Liver (tissue), 8 donors: ENCODE measurements at regions not wholly inside any gene's neighbourhood (a gene's known extent, or its start where the extent isn't known, plus 50 kb on each side); places are given as distances from the start of the nearest gene placed in this dataset.

Source experiments
- DNase-seq: peaks from one replicate; pipeline ENCODE4 v3.0.0-alpha.2; 2017; ENCODE audit warnings: low spot score
- H3K27ac ChIP-seq, 2 donors: one replicate each; pipeline ENCODE4 v1.7.0; 2013; ENCODE audit warnings: inconsistent platforms in 2 of 2, low read length in 2 of 2, control low read depth in 1 of 2, low read depth in 1 of 2, mild to moderate bottlenecking in 1 of 2
- H3K27me3 ChIP-seq, 4 donors: one replicate each; pipeline versions ENCODE4 v1.6.1 to v1.7.0; 2013; ENCODE audit warnings: low read length in 3 of 4, inconsistent platforms in 1 of 4, mild to moderate bottlenecking in 1 of 4, moderate library complexity in 1 of 4; ENCODE audit not compliant: control insufficient read depth in 4 of 4, insufficient read depth in 4 of 4
- H3K36me3 ChIP-seq, 4 donors: one replicate each; pipeline versions ENCODE4 v1.6.1 to v1.7.0; 2013; ENCODE audit warnings: low read length in 3 of 4, mild to moderate bottlenecking in 3 of 4, low read depth in 1 of 4, moderate library complexity in 1 of 4; ENCODE audit not compliant: control insufficient read depth in 4 of 4, insufficient read depth in 3 of 4
- H3K4me1 ChIP-seq, 4 donors: one replicate each; pipeline versions ENCODE4 v1.6.1 to v1.7.0; 2013; ENCODE audit warnings: low read length in 3 of 4, mild to moderate bottlenecking in 3 of 4, moderate library complexity in 1 of 4; ENCODE audit not compliant: control insufficient read depth in 4 of 4, insufficient read depth in 4 of 4
- H3K4me3 ChIP-seq, 3 donors: one replicate each; pipeline versions ENCODE4 v1.6.1 to v1.7.0; 2013; ENCODE audit warnings: low read length in 3 of 3, control low read depth in 1 of 3, low read depth in 1 of 3, mild to moderate bottlenecking in 1 of 3
- H3K9ac ChIP-seq, 2 donors: one replicate each; pipeline ENCODE4 v1.7.0; 2013; ENCODE audit warnings: low read length in 2 of 2, mild to moderate bottlenecking in 2 of 2, moderate library complexity in 2 of 2, control low read depth in 1 of 2, low read depth in 1 of 2
- H3K9me3 ChIP-seq, 4 donors: one replicate each; pipeline versions ENCODE4 v1.6.1 to v1.7.0; 2013; ENCODE audit warnings: low read length in 3 of 4; ENCODE audit not compliant: control insufficient read depth in 4 of 4
- CTCF ChIP-seq: fragments of 150-350 bp; IDR thresholded peaks from 2 replicates; pipeline ENCODE4 v1.5.1; 2017; ENCODE audit warnings: improper control_type of control experiment, low read depth, low read length; ENCODE audit not compliant: missing input control
- EGR1 ChIP-seq, 2 donors: IDR thresholded peaks; 2 replicates each; pipeline ENCODE4 v1.6.1; 2016 to 2018; ENCODE audit warnings: antibody characterized with exemption in 2 of 2, low read depth in 2 of 2
- FOXA1 ChIP-seq: IDR thresholded peaks from 2 replicates; pipeline ENCODE4 v1.6.1; 2016; ENCODE audit warnings: antibody characterized with exemption
- FOXA2 ChIP-seq: IDR thresholded peaks from 2 replicates; pipeline ENCODE4 v1.6.1; 2016; ENCODE audit warnings: antibody characterized with exemption
- GABPA ChIP-seq, 2 donors: IDR thresholded peaks in 1 of 2; conservative IDR thresholded peaks in 1 of 2; 2 replicates each; pipeline ENCODE4 v1.6.1; 2016; ENCODE audit warnings: antibody characterized with exemption in 2 of 2, mild to moderate bottlenecking in 1 of 2, moderate library complexity in 1 of 2
- HNF4A ChIP-seq, 2 donors: conservative IDR thresholded peaks; 2 replicates each; pipeline ENCODE4 v1.6.1; 2016; ENCODE audit warnings: antibody characterized with exemption in 2 of 2, mild to moderate bottlenecking in 2 of 2
- HNF4G ChIP-seq: IDR thresholded peaks from 2 replicates; pipeline ENCODE4 v1.6.1; 2016; ENCODE audit warnings: antibody characterized with exemption
- MAX ChIP-seq: IDR thresholded peaks from 2 replicates; pipeline ENCODE4 v1.6.1; 2016; ENCODE audit warnings: antibody characterized with exemption
- NR2F2 ChIP-seq: IDR thresholded peaks from 2 replicates; pipeline ENCODE4 v1.6.1; 2016; ENCODE audit warnings: antibody characterized with exemption
- RAD21 ChIP-seq, 2 donors: IDR thresholded peaks; 2 replicates each; pipeline ENCODE4 v1.6.1; 2016; ENCODE audit warnings: antibody characterized with exemption in 2 of 2, mild to moderate bottlenecking in 2 of 2
- REST ChIP-seq: IDR thresholded peaks from 2 replicates; pipeline ENCODE4 v1.6.1; 2016; ENCODE audit warnings: antibody characterized with exemption, mild to moderate bottlenecking
- RXRA ChIP-seq, 2 donors: IDR thresholded peaks; 2 replicates each; pipeline ENCODE4 v1.6.1; 2017 to 2018; ENCODE audit warnings: antibody characterized with exemption in 2 of 2, mild to moderate bottlenecking in 1 of 2
- TAF1 ChIP-seq: conservative IDR thresholded peaks from 2 replicates; pipeline ENCODE4 v1.6.1; 2016; ENCODE audit warnings: antibody characterized with exemption, mild to moderate bottlenecking
- WGBS: extraction: QIAGEN DNeasy Blood & Tissue Kit; methylation state at CpG from one replicate; pipeline ENCODE4 v1.1.7; 2013; 5-methylcytosine and 5-hydroxymethylcytosine counted together
- TF ChIP-seq, protein P1 (sequence below): IDR thresholded peaks from 2 replicates; pipeline ENCODE4 v1.6.1; 2016; ENCODE audit warnings: antibody characterized with exemption
- TF ChIP-seq, protein P2 (sequence below): IDR thresholded peaks from 2 replicates; pipeline ENCODE4 v1.6.1; 2016; ENCODE audit warnings: antibody characterized with exemption
- donor health status: healthy.
- donor health status: healthy.
- donor health status: healthy.
- donor health status: healthy.
- donor health status: healthy.

GRCh38 chr6:12493446-12493845 is 203.3 kb downstream of the EDN1 start:
- WGBS, result 91% methylated on average over 4 of the region's 4 CpGs
- Histone ChIP-seq H3K4me1 (no peaks in the 10 kb centered on the region), H3K4me3 (no peak overlapping the region), H3K9ac (no peak overlapping the region), H3K9me3 (no peaks in the 10 kb centered on the region), H3K27me3 (no peaks in the 10 kb centered on the region), H3K36me3 (no peaks in the 10 kb centered on the region), H3K27ac (no peak overlapping the region)
- TF ChIP-seq MAX (no peak), RAD21 (IDR thresholded peaks at IDR 0.05) (no peak), NR2F2 (no peak), REST (no peak), GABPA (IDR thresholded peaks at IDR 0.05 in 1 of 2, conservative IDR thresholded peaks at IDR 0.05 in 1 of 2) (no peak), HNF4A (conservative IDR thresholded peaks at IDR 0.05) (no peak), FOXA1 (no peak)
- TF ChIP-seq, protein P1, sequence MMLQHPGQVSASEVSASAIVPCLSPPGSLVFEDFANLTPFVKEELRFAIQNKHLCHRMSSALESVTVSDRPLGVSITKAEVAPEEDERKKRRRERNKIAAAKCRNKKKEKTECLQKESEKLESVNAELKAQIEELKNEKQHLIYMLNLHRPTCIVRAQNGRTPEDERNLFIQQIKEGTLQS, result no peak
- DNase-seq, result no peak

DNA sequence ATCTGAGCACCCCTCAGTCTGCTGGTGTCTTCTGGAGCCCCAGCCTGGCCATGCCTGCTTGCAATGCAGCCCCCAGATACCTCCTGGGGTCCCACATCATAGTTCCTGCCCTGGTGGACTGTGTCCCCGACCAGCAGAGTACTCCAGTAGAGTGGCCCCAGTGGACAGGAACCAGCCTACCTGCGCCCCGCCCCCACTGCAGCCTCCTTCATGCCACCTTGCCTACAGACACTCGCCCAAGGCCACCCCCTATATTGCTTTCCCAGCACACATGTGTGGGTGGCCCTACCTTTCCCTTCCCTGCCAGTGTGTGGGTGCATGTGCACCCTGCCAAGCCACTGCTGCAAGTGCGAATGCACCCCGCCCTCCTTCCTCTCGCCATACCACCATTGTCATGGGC is 204.0 kb downstream of the EDN1 start:
- no peaks in the 10 kb centered on the region for H3K4me1 ChIP-seq
- H3K4me3 ChIP-seq, result no peak overlapping the region
- 96% methylated on average over 7 of the region's 7 CpGs for WGBS
- no peaks in the 10 kb centered on the region for H3K36me3 ChIP-seq
- H3K9me3 ChIP-seq, result no peaks in the 10 kb centered on the region
- H3K27ac ChIP-seq, result no peak overlapping the region
- TF ChIP-seq EGR1 (IDR thresholded peaks at IDR 0.05; ENCODE audit: low read depth in 2 of 2) (no peak), REST (no peak), FOXA1 (no peak), HNF4G (no peak), MAX (no peak), RAD21 (IDR thresholded peaks at IDR 0.05) (no peak), HNF4A (conservative IDR thresholded peaks at IDR 0.05) (no peak), TAF1 (no peak), FOXA2 (no peak), CTCF (no peak), RXRA (IDR thresholded peaks at IDR 0.05) (no peak)
- TF ChIP-seq, protein P2, sequence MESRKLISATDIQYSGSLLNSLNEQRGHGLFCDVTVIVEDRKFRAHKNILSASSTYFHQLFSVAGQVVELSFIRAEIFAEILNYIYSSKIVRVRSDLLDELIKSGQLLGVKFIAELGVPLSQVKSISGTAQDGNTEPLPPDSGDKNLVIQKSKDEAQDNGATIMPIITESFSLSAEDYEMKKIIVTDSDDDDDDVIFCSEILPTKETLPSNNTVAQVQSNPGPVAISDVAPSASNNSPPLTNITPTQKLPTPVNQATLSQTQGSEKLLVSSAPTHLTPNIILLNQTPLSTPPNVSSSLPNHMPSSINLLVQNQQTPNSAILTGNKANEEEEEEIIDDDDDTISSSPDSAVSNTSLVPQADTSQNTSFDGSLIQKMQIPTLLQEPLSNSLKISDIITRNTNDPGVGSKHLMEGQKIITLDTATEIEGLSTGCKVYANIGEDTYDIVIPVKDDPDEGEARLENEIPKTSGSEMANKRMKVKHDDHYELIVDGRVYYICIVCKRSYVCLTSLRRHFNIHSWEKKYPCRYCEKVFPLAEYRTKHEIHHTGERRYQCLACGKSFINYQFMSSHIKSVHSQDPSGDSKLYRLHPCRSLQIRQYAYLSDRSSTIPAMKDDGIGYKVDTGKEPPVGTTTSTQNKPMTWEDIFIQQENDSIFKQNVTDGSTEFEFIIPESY, result no peak
- TF ChIP-seq, protein P1, result no peak
- no peak for DNase-seq
- no peaks in the 10 kb centered on the region for H3K27me3 ChIP-seq
- no peak overlapping the region for H3K9ac ChIP-seq
